ENCODE measurements at regions not wholly inside any gene's neighbourhood (a gene's known extent, or its start where the extent isn't known, plus 50 kb on each side); places are given as distances from the start of the nearest gene placed in this dataset.

DNA sequence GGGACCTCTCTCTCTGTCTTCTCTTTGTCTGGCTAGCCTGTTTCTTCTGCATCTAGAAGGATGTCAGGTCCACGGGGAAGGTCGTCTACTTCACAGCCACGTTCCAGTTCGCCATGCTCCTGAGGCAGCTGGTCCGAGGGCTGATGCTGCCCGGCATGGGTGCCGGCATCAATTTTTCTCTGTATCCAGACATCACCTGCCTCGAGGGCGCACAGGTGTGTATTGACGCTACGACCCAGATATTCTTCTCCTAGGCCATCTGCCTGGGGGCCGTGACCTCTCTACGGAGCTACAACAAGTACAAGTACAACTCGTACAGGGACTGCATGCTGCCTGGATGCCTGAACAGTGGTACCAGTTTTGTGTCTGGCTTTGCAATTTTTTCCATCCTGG lies 841.6 kb upstream of the TMPRSS15 start:
- TF ChIP-seq POLR2A (IDR thresholded peaks at IDR 0.05; ENCODE audit: low read length) (no peak), GATA1 (IDR thresholded peaks at IDR 0.05; ENCODE audit: low read depth, low read length) (no peak)
